ENCODE measurements at regions not wholly inside any gene's neighbourhood (a gene's known extent, or its start where the extent isn't known, plus 50 kb on each side); places are given as distances from the start of the nearest gene placed in this dataset.
"Not testable (repeated sequence)": the region's sequence is repeated elsewhere in the genome, so short reads cannot be mapped to it uniquely, and the experiment has no call there.

DNA sequence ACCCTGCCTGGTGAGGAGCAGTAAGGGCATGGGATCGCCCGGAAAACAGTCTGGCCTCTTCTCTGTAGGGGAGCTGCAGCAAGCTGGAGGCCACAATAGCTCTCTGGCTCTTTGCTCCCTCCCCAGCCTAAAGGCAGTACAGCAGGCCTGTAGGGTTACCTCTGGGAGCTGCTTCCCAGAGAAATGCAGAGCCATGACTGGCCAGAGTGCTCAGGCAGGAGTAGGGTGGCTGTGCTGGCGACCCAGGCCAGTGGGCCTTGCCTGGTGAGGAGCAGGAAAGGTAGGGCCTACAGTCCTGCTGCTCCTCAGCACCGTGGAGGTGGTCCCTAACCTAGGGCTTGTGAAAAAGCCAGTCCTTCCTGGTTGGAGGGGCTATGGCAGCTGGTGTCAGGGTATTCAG, 129.9 kb upstream of the CHD6 start:
- intact Hi-C loops (cut with DNase I): no loop called here

DNA sequence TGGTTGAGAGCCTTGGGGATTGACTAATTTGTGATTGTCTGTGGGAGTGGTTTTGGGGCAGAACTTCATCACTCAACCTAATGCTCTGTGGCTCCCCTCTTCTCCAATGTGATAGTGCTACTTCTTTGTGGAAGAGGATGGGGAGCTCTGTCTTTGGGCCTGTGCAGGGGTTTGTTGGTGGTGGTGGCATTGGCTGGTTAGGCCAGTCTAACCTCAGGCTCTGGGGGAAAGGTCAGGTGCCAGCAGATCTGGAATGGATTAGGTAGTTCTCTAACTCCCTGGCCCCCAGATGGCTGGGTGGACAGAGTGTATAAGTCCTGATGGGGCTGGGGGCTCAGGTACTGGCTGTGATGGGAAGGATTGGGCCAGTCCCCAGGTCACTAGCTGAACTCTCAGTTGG, 129.0 kb upstream of the CHD6 start:
- DNase-seq (ENCODE audit: low spot score): no peak
- intact Hi-C loops (cut with DNase I): no loop called here

More for the DNA sequence above, 129.9 kb upstream of the CHD6 start:
- DNase-seq (ENCODE audit: low spot score): no peak

DNA sequence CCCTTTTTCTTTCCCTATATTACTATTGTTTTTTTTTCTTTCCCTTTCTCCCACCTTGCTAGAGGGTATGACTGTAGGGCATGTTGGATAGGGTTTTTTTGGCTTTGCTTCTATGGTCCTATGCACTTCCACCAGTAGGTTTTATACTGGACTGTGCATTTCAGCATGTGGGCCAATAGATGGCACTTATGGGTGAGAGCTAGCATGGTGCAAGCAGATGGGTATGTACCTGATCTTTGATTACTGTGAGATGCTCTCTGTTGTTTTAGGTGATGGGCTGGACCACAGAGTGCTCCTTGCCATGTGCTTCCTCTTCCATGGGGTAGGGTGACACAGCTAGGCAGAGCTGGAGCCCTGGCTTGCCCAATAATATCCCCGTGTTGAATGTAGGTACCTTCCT, 128.5 kb upstream of the CHD6 start:
- no peak for DNase-seq (ENCODE audit: low spot score)
- intact Hi-C loops (cut with DNase I): no loop called here

DNA sequence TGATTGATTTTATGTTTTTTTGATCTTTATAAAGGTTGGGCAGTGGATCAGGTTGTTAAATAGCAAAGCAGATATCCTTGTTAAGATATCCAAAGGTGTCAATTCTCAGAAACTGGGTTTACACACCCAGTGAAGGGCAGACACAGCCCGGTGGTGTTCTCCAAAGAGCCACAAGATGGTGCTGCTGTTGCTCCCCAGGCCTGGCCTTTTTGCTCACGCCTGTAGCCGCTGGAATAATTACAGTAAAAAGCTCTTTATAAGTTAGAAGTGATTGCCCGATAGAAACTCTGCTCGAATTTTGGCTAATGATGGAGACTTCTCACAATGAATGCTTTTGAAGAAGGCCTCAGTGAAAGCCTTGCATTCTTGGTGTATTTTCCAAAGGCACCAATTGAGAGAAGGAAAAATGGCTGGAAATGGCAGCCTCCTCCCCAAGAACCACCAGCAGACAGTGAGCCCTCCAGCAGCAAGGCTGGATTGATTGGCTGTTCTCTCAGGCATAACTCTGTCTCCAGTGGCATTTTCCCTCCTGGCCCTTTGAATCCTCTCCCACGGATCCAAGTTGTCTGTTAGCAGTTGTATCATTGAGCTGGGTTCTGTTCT, 120.5 kb upstream of the CHD6 start:
- intact Hi-C loops (cut with DNase I): no loop called here
- DNase-seq (ENCODE audit: low spot score): no peak

DNA sequence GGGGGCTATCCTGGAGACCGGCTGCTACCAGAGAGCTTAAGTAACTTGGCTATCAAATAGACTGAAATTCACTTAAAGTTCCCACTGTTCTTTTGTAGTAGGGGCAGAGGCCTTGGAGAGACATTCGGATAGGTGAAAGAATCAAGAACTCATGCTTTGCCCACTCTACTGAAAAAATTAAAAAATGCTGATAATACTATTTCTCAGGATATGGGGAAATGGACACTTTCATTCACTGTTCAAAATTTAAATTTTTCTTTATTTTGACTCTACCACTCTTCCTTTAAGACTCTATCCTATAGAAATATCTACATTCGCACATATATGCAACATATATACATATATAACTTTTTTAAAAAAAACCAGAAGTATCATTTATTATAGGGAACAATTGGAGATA, 117.8 kb upstream of the CHD6 start:
- intact Hi-C loops (cut with DNase I): no loop called here
- DNase-seq (ENCODE audit: low spot score): no peak

DNA sequence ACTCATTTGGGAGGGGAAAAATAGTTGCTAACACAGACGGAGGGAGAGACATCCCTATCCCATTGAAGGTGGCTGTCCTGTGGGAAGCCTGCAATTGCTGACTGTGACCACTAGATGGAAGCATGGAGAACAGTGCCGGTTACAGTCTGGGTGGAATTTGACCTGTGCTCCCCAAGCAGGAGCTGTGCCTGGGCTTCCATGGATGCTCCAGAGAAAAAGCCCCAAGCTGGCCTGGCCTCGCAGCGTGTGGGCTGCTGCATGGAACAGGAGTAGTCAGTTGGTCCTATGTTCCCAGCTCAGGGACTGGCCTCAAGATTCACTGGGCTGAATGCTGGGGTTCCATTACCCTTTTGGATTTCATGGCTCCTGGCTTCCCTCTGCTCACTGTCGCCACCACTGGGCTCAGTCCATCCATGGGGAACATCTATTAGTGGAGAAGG, 116.3 kb upstream of the CHD6 start:
- no peak for DNase-seq (ENCODE audit: low spot score)
- intact Hi-C loops (cut with DNase I): no loop called here

DNA sequence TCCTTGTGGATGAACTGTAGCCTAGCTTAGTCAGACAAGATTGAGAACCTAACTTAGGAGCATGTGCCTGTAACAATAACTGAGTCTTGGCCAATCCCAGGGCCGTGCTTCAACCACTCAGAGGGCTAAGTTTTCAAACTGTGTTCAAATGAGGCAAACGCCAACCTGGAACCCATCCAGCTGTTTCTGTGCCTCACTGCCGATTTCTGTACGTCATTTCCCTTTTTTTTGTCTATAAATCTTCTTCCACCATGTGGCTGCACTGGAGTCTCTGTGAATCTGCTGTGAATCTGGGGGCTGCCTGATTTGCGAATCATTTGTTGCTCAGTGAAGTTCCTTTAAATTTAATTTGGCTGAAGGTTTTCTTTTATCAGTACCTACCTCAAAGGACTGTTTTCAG, 115.0 kb upstream of the CHD6 start:
- DNase-seq (ENCODE audit: low spot score): no peak
- intact Hi-C loops (cut with DNase I): no loop called here

DNA sequence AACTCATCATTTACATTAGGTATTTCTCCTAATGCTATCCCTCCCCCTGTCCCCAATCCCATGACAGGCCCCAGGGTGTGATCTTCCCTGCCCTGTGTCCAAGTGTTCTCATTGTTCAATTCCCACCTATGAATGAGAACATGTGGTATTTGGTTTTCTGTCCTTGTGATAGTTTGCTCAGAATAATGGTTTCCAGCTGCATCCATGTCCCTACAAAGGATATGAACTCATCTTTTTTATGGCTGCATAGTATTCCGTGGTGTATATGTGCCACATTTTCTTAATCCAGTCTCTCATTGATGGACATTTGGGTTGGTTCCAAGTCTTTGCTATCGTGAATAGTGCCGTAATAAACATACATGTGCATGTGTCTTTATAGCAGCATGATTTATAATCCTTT, 113.0 kb upstream of the CHD6 start:
- DNase-seq (ENCODE audit: low spot score); intact Hi-C loops (cut with DNase I): not testable (repeated sequence)

DNA sequence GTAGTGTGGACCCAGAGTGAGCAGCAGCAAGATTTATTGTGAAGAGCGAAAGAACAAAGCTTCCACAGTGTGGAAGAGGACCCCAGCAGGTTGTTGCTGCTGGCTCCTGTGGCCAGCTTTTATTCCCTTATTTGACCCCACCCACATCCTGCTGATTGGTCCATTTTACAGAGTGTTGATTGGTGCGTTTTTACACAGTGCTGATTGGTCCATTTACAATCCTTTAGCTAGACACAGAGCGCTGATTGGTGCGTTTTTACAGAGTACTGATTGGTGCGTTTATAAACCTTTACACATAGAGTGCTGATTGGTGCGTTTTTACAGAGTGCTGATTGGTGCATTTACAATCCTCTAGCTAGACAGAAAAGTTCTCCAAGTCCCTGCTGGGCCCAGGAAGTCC, 109.5 kb upstream of the CHD6 start:
- intact Hi-C loops (cut with DNase I): not testable (repeated sequence)

DNA sequence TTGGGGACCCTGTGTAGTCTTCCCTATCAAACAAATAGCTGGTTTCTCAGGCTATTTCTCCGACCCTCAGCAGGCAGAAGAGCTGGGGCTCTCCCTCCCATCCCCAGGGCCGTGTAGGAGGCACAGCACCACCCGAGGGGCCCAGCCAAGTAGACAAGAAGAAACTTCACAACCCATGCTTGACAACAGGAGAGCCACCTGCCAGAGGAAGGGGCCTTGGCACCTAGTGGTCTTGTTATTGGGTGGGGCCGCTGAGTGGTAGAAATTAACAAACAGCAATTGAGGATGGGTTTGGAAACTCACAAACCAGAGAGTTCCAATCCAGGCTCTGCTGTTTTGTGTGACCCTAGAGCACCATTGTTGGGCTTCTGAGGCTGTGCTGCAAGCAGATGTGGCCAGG, 108.5 kb upstream of the CHD6 start:
- intact Hi-C loops (cut with DNase I): no loop called here
- no peak for DNase-seq (ENCODE audit: low spot score)

More for the DNA sequence above, 109.5 kb upstream of the CHD6 start:
- not testable (repeated sequence) for DNase-seq (ENCODE audit: low spot score)

DNA sequence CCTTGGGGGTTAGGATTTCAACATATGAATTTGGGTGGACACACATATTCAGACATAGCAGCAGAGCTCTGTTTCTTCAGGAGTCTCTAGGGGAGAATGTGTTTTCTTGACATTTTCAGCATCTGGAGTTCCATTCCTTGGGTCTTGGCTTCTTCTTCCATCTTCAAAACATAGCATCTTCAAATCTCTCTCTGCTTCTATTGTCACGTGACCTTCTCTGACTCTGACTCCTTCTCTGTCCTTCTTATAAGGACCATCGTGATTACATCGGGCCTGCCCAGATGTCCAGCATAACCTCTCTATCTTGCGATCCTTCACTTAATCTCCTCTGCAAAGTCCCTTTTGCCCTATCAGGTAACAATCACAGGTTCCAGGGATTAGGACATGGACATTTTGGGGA, 101.0 kb upstream of the CHD6 start:
- DNase-seq (ENCODE audit: low spot score): no peak
- intact Hi-C loops (cut with DNase I): no loop called here

DNA sequence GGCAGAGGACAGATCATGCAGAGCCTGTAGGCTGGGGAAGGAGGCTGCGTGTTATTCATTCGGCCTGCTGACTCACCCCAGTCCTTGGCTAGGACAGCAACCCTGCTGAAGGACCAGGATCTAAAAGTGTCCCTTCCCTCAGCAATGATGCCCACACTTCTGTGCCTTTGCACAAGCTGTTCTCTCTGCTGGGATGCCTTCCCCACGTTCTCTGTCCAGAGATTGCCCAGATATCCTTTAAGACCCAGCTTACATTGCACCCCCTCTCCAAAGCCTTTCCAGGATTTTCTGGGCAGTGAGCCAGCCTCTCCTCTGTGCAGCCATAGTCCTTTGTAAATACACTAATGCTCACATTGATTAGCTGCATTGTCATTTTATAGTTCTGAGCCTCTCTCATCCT, 99.3 kb upstream of the CHD6 start:
- intact Hi-C loops (cut with DNase I): no loop called here

DNA sequence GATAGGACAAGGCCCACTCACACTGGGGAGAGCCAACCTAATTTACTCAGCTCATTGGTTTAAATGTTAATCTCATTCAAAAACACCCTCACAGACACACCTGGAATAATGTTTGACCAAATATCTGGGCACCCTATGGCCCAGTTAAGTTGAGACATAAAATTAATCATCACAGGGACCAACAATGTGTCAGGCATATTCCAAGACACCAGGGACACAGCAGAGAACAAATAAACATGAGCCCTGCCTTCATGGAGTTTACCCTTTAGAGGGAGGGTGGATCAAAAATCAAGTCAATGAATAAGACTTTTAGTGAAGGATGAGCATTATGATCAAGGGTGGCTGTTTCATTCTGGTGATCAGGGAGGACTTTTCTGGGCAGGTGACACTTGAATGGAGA, 98.7 kb upstream of the CHD6 start:
- no peak for DNase-seq (ENCODE audit: low spot score)
- intact Hi-C loops (cut with DNase I): no loop called here

More for the DNA sequence above, 99.3 kb upstream of the CHD6 start:
- DNase-seq (ENCODE audit: low spot score): no peak

DNA sequence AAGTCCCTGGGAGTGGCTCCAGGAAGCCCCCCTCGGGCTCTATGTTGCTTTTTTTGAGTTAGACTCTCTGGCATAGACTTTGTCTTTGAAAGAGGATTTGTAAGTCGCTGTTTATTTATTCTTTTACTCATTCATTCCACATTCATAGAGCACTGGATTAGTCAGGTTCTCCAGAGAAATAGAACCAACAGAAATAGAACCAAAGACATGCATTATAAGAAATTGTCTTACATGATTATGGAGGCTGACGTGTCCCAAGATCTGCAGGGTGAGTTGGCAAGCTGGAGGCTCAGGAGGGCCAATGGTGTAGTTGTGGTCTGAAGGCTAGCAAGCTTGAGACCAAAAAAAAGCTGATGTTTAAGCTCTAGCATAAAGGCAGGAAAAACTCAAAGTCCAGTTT, 98.3 kb upstream of the CHD6 start:
- no peak for DNase-seq (ENCODE audit: low spot score)
- intact Hi-C loops (cut with DNase I): no loop called here

DNA sequence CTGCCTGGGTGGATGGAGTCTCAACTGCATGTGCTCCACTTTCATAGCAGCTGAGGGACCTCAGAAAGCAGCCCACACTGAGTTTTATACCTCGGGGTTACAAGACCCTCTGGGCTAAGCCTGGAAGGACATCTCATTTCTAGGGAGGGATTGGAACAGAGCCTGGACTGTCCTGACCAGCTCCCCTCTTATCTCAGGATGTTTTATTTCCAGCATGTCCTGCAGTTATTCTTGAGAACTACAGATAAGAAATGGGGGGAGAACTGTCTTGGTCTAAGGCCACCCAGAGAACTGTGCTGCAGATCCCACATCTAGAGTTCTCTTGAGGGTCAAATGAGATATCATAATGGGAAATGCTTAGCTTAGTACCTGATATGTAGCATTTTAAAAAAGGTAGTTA, 97.3 kb upstream of the CHD6 start:
- no peak for DNase-seq (ENCODE audit: low spot score)
- intact Hi-C loops (cut with DNase I): no loop called here

DNA sequence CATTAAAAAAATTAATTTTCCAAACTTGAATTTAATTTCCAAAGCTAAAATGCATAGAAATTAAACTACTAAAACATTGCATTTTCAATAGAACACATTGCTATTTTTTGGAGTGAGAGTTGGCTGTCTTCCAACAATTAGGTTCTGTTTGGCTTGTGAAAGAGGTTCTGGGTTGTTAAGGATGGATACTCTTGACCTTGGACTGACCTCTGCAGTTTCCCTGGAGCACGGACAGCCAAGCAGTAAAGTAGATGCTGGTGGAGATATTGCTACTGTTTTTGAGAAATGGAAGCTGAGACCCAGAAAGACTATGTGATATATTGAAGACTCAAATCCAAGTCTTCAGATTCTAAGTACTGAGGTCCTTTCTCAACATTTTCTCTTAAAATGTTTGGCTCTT, 95.9 kb upstream of the CHD6 start:
- intact Hi-C loops (cut with DNase I): no loop called here
- no peak for DNase-seq (ENCODE audit: low spot score)

DNA sequence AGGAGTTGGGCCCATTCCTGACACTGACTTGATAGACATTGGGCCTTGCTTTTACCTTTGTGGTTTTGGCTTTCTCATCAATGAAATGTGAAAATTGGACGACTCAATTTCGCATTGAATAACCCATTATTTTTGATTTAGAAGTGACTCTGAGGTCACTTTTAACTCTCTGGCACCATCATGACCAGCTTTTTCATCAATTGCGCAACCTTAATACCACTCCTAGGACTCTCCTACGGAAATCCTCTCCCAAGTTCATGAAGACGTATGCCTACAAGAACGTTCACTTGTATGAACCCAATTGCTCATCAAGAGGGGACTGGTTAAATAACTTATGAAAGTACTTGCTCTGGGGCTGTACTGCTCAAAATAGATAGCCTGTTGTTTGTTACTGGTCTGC, 86.7 kb upstream of the CHD6 start:
- intact Hi-C loops (cut with DNase I): no loop called here
- DNase-seq (ENCODE audit: low spot score): no peak

DNA sequence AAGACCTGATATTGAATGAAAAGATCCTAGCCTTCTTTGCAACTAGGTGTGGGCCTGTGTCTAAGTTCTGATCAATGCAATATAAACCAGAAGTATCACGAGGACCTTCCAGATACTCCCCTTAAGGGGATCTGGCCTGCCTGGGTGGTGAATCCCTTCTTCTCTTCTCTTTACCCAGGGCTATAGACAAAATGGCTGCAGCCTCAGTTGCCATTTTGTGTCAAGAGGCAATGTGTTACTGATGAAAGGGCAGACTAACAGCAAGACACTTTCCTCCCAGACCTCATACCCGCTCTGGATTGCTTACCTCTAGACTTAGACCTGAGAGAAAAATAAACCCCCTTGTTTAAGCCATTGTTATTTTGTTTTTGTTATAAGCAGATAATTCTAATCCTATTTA, 84.5 kb upstream of the CHD6 start:
- intact Hi-C loops (cut with DNase I): no loop called here
- no peak for DNase-seq (ENCODE audit: low spot score)

DNA sequence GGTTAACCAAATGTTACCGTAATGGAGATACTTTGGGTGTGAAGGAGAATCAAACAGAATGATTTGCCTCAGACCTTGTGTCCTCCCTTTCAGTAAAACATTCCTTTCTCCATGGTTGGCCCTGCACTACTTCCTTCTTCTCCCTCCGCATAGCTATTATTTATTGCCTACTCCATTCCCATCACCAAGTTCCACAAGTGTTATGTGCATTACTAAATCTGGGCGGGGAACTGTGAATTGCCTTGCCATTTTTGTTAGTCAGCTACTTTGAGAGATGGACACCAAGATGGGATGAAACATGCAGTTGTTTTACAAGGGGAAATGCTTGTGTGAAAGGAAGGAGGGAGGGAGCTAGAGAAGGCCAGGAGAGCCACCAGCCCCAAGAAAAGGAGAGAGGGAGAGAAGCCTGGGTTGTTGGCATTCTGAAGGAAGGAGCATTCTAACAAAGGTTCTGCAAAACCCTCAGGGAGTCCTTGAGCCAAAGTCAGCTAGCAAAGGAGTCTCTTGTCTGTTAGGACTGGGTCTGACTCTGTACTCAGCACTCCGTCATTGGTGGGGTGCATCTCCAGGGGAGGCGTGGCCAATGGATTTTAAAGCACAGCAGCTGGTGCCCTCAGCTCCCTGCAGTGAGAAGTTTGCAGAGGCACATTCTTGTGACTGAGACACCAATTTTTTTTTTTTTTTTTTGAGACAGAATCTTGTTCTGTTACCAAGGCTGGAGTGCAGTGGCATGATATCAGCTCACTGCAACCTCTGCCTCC, 83.6 kb upstream of the CHD6 start:
- intact Hi-C loops (cut with DNase I): no loop called here
- DNase-seq (ENCODE audit: low spot score): no peak

DNA sequence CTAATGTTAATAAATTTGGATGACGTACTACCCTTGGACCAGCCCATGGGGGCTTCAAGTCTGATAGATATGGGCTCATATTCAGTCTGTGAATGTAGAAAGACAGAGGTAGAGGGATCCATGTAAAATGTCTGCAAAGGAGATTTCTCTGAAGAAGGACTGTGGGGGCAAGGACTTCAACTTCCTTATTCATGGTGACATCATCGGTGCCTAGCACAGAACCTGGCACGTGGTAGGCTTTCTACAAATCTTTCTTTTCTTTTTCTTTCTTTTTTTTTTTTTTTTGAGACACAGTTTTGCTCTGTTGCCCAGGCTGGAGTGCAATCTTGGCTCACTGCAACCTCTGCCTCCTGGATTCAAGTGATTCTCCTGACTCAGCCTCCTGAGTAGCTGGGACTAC, 81.5 kb upstream of the CHD6 start:
- DNase-seq (ENCODE audit: low spot score); intact Hi-C loops (cut with DNase I): not testable (repeated sequence)

DNA sequence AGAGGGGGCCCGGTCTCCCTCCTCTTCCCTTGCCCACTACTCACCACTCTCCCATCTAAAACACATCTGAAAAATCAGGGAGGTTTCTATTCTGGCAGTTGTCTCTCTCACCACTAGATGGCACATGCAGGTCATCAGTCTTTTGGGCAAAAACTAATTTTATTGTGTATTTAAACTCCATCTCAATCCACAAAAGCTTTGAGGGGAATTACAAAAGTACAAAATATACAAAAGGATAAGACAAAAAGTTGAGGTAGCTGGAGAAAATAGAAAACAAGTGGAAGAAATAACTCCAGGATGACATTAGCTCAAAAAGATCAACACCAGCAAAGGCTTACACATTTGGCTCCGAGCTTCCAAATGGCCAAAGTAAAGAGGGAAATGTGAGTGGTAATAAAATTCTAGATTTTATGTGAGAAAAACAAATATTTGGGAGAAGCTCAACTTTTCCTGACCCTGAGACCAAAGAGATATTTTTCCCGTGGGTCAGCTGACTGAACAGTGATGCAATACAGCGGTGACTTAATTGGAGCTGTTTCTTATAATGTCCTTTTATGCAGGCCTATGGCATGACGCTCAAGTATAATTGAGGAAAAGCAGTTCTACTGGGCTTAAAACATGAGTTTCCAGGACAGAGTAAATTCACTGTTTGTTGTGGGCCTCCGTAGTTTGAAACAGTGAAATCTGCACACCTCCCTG, 79.8 kb upstream of the CHD6 start:
- intact Hi-C loops (cut with DNase I): no loop called here
- DNase-seq (ENCODE audit: low spot score): no peak

Data from posterior vena cava (tissue), 2 donors.